Right lung (tissue), 2 donors: ENCODE measurements at regions not wholly inside any gene's neighbourhood (a gene's known extent, or its start where the extent isn't known, plus 50 kb on each side); places are given as distances from the start of the nearest gene placed in this dataset.
"Not testable (repeated sequence)": the region's sequence is repeated elsewhere in the genome, so short reads cannot be mapped to it uniquely, and the experiment has no call there.

Source experiments
- DNase-seq, 2 donors: peaks; one replicate each; pipeline ENCODE4 v3.0.0-alpha.2; 2013

GRCh38 chrX:140065961-140066662 is 100.8 kb upstream of the CXorf66 start:
- no peak for DNase-seq

DNA sequence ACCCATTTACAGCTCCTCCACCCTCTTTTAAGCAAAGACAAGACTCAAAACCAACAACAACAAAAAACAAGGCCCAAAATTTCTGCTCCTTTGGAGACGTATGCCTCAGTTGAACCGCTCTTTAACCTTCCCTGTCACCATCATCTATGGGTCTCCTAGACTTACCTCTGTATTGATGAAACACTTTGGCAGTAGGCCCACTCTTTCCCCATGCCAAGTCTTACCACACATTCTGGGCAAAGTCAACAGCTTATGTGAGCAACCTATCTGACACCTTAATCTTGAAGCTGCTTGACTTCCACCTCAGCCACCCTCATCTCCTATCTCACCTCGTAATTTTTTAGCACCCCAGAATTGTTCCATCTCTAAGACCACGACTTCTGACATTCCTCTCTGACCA is 99.7 kb upstream of the CXorf66 start:
- no peak for DNase-seq

DNA sequence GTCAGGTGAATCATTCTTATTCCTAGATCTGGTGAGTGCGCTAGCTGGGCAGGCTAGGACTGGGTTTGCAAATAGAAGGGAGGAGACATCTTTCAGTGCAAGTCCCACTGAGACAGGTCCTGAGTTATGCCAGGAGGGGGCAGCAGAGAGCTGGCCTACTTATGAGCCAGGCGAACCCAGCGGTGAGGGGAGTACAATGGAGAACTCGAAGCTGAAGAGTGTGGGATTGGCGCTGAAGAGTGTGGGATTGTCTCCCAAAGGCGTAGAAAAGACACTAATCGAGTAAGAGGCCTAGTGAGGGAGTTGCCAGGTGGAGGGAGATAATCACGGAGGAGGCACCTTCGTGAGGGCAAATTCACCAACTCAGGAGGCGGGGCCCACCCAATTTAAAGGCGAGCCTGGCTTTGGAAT is 91.7 kb upstream of the CXorf66 start:
- DNase-seq, result peak; percentile 33 to 55

GRCh38 chrX:140053846-140054245 is 88.5 kb upstream of the CXorf66 start:
- DNase-seq, result no peak

DNA sequence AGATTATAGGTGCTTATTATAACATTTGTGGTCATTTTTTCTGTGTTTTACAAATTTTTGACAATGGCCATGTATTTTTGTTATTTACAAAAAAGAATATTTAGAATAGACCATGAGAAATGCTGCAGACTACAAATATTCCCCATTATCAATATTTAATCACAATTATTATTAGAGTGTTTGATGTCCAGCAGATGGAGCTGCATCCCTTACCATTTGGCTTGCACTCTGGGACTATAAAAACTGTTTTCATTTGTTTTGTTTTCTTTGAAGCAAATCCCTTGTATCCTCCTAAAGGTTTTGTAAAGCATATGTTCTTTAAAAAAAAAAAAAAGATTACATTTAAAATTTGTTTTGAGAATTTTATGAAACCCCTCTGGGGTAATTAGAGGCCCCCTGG is 85.6 kb upstream of the CXorf66 start:
- DNase-seq, result no peak

DNA sequence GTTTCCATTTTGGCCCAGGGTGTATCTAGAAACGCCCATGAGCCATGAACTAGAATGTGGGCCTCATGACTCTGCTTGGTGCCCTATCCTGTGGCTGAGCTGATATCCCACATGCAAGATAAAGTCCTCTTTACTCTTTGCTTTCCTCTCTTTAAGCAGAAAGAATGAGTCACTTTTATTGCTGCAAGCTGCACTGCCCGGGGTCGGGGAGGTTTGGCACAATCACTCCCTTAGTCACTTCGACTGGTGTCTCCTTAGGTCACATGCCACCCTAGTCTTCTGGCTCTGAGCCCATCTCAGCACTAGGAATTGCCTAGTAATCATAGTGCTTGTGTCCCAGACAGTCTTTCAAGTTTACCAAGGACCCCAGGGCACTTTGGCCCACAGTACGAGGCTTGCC is 75.1 kb upstream of the CXorf66 start:
- no peak for DNase-seq

DNA sequence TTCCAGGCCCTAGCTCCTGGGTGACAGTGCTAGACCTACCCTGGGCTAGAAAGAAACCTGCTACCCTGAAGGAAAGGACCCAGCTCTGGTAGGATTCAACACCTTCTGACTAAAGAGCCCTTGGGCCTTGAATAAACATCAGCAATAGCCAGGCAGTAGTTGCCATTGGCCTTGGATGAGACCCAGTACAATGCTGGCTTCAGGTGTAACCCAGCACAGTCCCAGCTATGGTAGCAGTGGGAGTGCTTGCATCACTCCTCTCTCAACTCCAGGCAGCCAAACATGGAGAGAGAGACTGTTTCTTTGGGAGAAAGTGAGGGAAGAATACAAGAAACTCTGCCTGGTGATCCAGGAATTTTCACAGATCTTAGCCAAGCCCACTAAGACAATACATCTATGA is 73.5 kb upstream of the CXorf66 start:
- DNase-seq, result no peak

DNA sequence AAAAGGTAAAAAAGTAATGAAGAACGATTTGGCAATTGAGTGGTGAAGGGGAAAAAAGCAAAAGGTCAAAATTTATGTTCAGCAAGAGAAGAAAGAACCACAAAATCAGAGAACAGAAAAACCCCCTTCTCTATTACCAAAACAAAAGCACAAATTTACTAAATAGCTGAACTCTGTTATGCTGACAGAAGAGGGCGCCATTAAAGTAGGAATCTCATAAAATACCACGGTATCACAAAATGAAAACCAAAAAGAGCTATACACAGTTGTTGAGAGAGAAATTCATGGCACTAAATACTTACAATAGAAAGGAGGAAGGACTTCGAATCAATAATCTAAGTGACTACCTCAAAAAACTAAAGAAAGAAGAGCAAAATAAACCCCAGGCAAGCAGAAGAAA is 69.6 kb upstream of the CXorf66 start:
- DNase-seq, result no peak

- no peak for DNase-seq
These were observed 57.2 kb upstream of the CXorf66 start for GRCh38 chrX:140022482-140022881.

- not testable (repeated sequence) for DNase-seq
These were observed 53.8 kb upstream of the CXorf66 start for GRCh38 chrX:140019134-140019533.
